GM19468 (cell line): ENCODE measurements at regions not wholly inside any gene's neighbourhood (a gene's known extent, or its start where the extent isn't known, plus 50 kb on each side); places are given as distances from the start of the nearest gene placed in this dataset.

Source experiments
- ATAC-seq: cut with Tn5 transposase; IDR thresholded peaks from one replicate; pipeline ENCODE4 v1.9.1; 2021; ENCODE audit warnings: mild to moderate bottlenecking, moderate library complexity, moderate number of reproducible peaks; ENCODE audit not compliant: unreplicated experiment; ENCODE audit errors: extremely low read depth

DNA sequence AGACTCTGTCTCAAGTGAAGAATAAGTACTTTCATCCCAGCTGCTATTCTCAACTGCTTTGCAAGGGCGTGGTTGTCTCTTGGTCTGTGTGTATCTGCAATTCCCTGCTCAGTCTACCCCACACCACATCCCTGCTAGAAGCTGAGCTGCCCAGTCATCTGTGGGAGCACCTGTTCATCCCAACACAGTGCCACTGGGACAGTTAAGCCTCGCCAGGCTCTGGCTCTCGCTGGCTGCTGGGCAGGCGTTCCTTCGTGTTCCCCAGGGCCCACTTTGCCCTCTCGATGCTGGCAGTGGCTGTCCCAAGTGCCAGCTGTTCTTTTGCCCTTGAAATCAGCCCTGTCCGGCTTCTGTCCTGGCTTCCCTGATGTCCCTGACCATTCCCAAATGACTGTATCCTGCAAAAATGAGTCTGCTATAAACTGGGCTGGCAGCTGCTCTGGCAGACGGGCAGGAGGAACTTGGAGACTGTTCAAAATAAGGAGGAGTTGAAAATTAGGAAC is 91.6 kb upstream of the KLHL25 start:
- no peak for ATAC-seq

DNA sequence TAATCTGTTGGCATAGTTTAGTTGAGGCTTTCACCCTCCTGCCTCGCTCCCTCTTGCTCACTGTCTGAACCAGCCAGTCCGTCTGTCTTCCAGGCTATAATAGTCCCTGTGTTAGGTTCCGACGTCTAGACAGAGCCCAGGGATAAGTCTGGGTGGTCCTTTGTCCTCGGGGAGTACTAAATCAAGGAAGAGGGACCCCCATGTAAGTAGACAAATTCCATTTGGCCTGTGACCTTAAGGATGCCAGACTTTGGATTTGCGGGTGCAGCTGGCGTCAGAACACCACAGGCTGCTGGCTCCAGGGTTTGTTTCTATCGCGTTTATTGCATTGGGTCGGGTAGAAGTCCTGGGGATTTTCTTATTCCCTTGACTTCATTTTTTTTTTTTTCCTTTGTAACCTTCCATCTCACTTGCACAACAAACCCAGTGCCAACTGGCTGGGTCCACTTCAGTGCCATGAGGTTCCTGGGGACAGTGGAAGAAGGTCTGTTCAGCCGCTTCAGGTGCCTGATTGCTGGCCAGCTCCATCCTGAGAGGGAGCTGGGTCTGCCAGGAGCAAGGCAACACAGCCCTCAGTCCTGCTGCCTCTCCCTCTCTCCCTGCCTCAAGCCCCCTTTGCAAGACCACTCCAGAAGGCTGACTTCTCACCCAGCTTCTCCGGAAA is 95.4 kb upstream of the KLHL25 start:
- no peak for ATAC-seq

DNA sequence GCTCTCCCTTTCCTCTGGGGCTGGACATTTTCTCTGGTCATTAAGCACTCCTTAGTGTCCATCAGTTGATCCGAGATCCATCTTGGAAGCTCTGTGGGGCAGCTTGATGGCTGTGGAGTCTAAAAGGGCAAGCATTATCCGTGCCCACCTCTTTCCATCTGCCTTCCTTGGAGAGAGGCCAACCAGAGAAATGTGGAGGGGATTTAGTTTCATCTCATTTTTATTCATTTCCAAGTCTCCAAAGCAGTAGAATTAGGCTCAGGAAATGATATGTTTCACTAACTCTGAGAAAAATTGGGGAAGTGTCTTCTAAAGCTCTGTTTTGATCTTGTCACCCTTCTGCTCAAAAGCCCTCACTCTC is 95.9 kb upstream of the KLHL25 start:
- no peak for ATAC-seq

DNA sequence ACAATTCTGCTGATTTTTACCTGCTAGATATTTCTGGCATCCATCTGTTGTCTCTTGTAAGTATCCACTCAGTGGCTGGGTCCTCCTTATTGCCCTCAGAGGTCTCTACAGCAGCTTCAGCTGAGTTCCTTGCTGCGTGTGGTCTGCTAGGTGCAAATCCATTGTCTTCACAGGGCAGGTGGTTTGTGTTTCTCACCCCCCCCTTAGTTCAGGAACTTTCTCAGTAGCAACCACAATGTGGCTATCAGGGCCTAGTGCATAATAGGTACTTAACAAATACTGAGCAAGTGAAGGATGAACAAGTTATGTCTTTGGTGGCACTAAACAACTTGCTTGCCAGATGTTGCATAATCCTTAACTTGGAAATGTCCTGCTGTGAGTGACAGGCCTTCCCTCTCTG is 96.7 kb upstream of the KLHL25 start:
- ATAC-seq, result no peak

DNA sequence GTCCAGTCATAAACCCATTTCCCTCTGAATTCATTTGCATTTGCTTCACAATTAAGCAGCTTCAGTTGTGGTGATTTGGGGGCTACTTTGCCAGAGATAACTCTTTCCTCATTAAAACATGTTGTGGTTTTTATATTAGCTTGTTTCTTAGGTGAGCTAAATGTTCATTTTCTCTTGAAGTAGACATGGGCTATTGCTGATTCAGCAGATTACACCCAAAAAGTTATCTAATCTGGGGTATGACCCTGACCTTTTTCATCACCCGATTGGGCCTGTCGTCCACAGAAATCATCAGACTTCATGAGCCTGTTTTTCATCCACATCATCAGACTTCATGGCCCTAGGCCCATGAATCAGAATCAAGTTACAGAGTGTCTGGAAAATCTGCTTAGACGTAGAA is 97.5 kb upstream of the KLHL25 start:
- no peak for ATAC-seq

DNA sequence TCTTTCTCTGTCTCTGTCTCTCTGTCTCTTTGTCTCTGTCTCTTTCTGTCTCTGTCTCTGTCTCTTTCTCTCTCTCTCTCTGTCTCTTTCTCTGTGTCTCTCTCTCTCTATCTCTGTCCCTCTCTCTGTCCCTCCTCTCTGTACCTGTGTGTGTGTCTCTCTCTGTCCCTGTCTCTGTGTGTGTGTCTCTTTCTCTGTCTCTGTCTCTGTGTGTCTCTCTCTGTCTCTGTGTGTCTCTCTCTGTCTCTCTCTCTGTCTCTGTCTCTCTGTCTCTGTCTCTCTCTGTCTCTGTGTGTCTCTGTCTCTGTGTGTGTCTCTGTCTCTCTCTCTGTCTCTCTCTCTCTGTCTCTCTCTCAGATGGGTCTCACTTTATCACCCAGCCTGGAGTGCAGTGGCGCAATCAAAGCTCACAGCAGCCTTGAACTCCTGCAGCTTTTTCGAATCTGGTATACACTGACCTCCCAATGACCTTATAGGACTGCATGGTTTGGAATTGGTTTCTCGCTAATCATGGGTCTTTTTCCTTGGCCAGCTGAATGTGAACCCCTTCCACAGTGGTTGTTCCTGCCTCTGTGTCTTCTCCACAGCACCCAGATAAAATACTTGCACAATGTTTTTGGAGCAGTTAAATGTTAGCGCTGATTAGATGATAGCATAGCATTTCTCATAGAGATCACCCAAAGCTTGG is 102.6 kb upstream of the KLHL25 start:
- ATAC-seq, result no peak

DNA sequence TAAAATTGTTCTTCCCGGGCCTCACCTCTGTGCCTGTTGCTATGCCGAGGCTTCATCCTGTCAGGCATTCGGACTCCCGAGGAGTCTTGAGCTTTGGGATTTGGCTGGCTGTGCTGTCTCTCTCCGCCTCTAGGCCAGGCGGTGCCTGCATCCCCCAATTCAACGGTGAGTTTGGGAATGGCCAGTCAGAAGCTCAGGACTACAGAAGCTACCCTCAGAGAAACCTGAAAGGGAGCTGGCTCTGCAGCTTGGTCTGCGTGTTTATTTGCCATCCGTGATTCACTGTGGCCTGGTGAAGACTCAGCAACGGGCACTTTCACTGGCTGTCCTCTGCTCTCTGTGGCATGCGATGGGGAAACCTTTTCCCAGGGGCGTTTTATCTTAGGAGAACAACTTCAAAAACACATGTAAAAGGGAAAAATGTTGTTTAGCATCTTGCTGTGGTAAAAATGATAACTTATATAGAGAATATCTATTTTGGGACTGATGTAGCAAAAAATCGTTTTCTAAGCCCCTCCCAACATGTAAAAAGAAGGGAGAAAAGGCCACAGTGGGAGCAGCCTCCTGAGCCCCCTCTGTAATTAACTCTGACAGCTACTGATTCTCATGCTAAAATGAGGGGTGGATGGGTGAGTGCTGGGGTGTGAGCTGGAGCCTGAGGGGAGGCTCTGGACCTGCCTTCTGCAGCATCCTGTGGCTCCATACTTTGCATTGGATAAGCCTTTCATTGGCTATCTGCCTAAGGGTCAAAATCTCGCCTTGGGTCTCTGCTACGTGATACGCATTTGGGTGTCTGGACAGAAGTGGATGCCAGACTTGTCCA is 103.4 kb upstream of the KLHL25 start:
- ATAC-seq, result no peak

DNA sequence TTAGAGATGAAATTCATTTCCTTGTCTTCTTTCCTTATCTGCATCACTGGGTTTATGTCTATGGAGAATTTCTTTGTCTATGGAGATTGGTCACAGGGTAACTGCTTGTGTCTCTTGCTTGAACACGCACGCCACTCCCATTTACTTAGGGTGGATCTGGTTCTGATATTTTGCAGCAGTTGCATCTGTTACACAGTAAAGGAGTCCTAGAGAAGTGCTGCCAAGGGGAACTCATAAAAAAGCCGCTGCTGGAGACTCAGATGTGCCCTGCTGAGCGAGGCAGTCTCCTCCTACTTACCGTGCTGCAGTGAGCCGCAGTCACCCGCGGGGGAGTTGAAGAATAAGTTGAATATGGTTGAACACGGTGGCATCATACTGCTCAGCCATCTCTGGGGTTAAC is 105.2 kb upstream of the KLHL25 start:
- no peak for ATAC-seq

DNA sequence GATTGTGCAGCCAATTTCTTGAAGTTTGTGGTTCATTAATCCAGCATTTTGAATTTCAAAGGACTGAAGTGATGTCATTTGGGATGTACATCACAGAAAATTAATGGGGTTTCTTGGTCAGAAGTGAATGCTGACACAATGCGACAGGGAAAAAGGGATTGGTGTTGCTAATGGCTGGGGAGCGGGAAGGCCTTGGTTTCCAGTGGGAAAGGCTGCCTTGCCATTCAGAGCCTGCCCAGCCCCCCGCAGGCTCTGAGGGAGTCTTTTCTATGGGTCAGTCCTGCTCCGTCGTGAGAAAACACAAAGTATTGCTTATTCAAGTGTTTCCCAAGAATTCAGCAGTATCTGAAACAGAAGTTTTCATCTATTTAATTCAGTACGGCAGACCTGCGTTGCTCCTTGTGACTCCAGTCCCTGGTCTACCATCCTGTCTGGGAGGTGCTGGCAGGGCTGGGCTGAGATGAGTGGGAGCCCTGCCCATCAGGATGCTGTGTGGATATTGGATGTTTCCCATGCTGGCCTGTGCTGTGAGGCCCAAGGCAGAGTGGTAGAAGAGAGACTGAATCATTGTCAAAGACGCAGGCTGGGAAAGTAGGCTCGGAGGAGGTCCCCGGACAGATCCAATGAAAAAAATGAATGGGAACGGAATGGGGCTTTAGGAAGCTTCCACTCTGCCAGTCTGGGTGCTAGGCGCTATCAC is 111.2 kb upstream of the KLHL25 start:
- ATAC-seq, result no peak

DNA sequence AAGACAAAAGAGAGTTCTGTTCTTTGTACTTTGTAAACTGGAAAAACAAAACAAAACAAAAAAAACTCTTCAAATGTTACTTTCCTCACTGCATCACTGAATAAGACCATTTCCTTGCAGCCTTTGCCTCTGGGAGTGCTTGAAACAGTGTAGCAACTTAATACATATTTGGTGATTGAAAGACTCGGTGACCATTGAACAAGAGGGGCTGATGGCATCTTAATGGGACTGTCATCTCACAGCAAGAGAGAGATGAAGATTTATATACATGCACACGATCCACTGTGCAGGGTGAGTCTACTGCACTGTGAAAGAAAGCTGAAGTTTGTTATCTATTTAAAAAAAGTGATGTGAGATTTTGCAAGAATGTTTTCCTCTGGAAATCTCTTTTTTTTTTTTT is 111.9 kb upstream of the KLHL25 start:
- ATAC-seq, result no peak

DNA sequence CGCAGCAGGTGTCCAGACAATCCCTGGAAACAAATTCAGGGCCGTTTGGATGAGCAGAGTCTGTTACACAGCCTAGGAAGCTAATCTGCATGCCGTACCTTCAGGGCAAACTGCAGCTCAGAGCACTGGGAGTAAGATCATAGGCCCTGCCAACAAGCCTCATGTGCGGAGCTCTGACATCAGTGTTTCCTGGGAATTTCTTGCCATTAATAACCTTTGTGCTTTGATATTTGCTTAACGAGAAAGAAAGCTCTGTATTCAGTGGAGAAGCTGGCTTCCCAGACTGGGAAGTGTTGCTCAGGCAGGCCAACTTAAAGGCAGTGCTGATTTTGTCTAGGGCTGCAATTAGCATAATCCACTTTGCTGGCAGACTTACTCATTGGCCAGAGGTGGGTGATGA is 116.1 kb upstream of the KLHL25 start:
- ATAC-seq, result no peak

DNA sequence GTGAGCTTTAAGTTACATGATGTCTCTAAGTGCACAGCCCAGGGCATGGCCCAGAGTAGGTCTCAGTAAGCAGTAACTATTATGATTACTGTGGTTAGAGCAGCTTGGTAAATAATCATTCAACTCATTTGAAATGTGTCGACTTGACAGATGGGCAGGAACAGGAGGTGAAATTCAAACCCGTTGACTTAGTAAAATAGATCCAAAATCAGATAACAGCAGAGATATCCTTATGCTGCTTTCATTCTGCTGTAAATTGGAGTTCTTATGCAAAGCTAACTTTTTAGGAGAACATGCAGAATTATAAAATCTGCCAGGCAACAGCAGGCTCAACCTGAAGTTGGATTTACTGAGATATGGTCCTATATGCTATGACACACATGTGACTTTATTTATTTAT is 118.7 kb upstream of the KLHL25 start:
- ATAC-seq, result no peak

DNA sequence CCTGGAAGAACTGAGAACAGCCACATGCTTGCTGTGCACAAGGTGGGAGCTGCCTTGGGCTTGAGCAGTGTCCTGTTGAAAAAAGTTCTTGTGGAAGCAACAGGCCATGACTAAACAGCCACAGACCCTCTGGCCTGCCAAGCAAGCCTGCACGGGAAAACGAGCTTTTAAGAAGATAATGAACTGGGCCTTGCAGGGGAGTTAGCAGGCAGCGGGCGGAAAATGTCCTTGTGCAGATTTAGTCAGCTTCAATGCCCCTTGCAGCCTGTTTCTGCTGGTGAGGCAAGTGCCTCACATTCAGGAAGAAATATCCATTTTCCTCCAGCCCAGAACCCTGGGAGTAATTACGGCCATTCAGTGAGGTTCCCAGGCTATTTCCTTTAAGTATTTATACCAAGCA is 126.2 kb upstream of the KLHL25 start:
- no peak for ATAC-seq

DNA sequence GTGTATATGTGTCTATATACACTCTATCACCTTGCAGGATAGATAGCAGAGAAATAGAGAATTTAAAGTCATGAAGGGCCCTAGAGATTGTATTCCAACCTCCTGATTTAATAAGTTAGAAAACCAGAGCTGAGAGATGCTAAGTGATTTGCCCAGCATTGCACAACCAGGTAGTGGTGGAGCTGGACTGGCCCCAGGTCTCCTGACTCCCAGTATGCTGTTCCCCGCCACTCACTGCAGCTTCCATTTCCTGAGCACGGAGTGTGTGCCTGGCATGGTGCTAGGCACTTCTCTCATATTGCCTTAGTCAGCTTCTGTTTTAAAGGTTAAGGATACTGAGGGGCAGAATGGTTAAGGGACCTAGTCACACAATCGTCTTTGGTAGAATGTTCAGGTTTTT is 129.4 kb upstream of the KLHL25 start:
- no peak for ATAC-seq

DNA sequence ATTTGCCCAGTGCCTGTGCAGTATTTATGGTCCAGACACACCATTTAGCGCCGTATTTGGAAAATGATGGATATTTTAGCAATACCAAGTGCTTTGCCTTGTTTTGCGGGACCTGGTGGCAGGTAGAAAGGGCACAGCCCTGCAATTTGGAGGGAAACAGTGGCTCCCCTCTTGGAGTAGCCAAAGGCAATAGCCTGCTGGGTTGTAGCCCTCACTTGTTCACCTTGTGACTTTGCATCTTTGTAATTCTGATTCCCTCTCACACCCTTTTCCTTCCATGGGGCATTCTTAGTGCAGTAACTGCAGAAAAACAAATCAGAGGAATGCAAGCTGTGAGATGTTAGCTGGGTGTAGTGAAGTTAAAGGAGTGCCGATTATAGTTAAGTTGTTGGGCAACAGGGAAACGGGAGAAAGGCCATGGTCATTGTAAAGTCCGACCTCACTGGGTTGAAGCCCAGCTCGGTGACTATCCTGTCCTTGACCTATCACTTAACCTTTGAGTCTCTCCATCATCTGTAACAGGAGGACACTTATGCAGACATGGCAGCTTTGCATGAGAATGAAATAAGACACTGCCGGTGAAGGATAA is 131.0 kb upstream of the KLHL25 start:
- ATAC-seq, result no peak

DNA sequence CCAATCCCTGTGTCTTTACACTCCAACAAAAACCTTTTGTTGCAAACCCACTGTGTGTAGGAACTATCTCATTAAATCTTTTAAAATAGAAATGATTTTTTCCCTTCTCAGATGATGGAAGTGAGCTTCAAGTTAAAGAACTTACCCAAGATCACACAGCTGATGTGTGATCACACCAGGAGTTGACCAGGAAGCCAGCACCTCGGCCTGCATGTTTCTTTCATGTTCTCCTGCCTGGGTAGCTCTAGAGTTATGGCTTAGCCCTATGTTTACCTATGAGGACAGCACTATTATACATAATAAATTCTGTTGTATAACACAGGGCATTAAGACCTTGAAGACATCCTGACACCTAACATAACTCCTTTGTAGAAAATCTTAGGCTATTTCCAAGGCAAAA is 132.1 kb upstream of the KLHL25 start:
- no peak for ATAC-seq

DNA sequence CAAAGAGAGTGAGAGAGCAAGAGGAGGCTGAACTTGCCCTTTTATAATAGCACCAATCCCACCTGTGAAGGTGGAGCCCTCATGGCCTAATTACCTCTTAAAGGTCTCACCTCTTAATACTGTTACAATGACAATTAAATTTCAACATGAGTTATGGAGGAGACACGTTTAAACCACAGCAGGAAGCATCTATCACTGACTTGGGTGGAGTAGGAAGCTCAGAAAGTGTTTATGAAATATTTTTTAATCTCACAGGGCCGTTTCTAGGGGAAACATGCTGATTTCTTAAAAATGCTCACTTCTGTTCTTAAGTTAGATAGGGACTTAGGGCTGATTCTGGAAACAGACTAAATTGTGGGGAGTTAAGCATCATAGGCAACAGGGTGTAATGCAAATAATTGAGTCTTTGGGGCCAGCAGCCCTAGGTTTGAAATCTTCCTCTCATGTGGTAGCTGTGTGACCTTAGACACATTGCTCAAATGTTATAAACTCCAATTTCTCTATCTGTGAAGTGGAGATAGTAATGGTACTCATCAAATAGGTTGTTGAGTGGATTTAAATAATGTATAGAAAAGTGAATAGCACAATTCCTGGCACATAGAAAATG is 133.3 kb upstream of the KLHL25 start:
- no peak for ATAC-seq

DNA sequence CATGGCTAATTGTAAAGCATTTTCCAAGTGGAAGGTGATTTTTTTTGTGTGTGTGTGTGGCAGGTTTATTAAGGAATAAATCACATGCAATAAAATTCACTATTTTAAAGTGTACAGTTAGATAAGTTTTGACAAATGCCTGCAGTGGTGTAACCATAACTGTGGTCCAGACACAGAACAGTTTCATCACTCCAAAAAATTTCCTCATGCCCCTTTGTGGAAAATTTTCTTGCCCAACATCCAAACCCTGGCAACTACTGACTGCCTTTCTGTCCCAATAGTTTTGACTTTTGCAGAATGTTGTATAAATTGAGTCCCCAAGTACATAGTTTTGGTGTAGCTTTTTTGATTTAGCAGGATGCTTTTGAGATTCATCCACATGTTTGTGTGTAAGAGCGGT is 135.1 kb upstream of the KLHL25 start:
- no peak for ATAC-seq

DNA sequence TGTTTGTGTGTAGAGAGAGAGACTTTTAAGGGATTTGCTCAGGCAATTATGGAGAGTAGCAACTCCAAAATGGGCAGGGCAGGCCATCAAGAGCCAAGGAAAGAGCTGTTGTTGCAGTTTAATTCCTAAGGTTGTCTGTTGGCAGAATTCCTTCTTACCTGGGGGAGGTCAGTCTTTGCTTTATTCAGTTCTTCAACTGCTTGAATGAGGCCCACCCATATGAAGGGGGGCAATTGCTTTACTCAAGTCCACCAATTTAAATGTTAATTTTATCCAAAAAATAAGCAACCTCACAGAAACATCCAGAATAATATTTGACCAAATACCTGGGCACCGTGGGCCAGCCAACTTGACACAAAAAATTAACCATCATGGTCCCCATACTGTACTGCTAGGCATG is 137.7 kb upstream of the KLHL25 start:
- ATAC-seq, result no peak

DNA sequence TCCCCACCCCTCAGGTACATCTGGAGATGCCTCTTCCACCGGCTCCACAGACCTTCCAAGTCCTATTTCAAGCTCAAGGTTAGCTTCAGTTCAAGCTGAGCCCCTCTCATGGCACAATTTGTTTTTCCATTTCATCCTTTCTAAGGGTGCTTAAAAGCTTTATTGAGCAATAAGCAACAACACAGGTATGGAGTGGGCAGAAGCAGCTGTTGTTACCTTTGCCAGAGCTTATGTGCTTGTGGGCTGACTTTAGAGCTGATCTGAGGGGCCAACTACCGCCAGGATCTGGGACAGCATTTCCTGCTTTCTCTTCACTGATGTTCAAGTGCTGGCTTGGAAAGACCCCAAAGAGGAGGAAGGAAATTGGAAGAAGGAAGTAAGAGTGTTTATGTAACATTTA is 140.0 kb upstream of the KLHL25 start:
- no peak for ATAC-seq
